ENCODE measurements at regions not wholly inside any gene's neighbourhood (a gene's known extent, or its start where the extent isn't known, plus 50 kb on each side); places are given as distances from the start of the nearest gene placed in this dataset.

DNA sequence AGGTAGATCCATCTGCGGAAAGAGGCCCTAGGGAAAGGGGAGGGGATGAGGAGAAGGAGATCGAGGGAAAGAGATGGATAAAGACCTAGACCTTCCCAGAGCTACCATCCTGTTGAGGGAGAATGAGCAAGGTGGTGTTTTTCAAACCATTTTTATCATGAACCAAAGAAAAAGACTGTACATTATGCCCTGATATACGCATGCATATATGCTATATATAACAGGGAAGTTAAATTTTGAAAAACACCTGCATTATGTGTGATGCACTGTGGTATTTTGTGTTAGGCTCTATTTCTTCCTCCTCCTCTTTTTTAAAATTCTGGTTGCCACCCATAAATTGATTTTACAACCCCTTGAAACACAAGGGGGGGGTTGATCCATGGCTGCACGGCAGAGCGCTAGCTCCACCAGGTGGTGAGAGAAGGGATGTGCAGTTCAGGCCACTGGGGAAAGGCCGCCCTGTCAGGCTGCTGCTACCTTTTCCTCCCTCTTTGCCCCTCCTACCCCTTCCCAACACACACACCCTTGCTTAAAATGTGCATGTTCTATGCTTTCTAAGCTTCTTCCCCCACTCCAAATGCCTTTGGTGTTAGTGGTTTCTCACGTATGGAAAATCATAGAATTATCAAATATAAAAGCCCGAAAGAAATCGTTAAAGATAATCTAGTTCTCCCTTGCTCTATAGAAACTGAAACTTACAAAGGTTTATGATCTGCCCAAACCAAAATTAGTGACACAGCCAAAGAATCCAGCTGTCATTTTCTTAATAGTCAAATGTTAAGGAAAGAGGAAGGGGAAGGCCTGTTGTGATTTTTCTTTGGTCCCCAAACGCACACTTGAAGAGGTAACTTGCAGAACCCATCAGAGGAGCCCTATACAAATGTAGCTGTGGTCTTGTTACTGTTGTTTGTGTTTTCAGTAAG is 262.0 kb upstream of the UMPS start:
- DNase-seq (ENCODE audit: low read depth), result no peak

GRCh38 chr3:124469555-124469954 is 260.7 kb upstream of the UMPS start:
- TF ChIP-seq CTCF (conservative IDR thresholded peaks at IDR 0.05; ENCODE audit: low read depth, low read length), result no peak
- no peak overlapping the region for H3K4me3 ChIP-seq (ENCODE audit: low read depth, low read length)
- no peak for DNase-seq (ENCODE audit: low read depth)

More for the DNA sequence above, 262.0 kb upstream of the UMPS start:
- peak; percentile 99 for TF ChIP-seq CTCF (conservative IDR thresholded peaks at IDR 0.05; ENCODE audit: low read depth, low read length)
- no peak overlapping the region for H3K4me3 ChIP-seq (ENCODE audit: low read depth, low read length)

DNA sequence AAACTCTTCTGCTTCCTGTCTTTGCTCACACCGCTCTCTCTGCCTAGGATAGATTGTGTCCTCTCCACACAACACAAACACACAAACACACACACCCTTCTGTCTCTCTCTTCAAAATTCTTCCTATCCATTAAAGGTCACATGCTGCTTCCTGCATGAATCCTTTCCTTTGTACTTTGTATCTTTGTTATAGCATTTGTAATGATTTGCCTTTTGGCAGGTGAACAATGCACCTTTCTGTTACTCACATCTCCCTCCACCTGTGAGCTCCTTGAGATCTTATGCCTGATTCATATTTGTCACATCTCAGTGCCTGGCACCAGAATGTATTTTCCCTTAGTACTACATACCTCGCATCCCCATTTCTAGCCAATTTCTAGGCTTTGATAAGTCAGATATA is 251.4 kb upstream of the UMPS start:
- no peak for TF ChIP-seq CTCF (conservative IDR thresholded peaks at IDR 0.05; ENCODE audit: low read depth, low read length)
- DNase-seq (ENCODE audit: low read depth), result no peak
- H3K4me3 ChIP-seq (ENCODE audit: low read depth, low read length), result no peak overlapping the region

DNA sequence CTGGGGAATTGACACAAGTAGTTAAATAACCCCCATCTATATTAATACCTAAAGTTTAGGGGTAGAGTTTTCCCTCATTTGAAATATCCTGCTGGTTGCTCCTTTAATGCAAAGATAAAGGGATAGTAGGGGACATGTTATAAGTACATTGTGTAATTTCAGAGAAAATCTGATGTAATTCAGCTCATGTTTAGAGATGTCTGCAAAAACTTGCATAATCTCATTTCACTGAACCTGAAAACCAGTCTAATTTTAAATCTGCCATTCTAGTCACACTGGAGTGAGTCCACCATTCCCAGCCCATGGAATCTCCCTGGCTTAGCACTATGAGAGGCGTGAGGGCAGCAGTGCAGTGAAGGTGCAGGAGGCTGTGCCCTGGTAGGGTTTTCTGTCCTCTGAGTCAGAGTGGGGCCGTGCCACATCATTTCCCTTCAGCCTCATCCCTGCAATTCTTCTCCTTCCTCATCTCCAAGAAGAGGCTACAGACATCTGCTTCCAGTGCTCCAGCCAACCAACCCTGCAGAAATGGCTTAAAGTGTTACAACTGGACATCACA is 246.3 kb upstream of the UMPS start:
- no peak overlapping the region for H3K4me3 ChIP-seq (ENCODE audit: low read depth, low read length)
- DNase-seq (ENCODE audit: low read depth), result peak; percentile 79
- TF ChIP-seq CTCF (conservative IDR thresholded peaks at IDR 0.05; ENCODE audit: low read depth, low read length), result no peak

- no peak overlapping the region for H3K4me3 ChIP-seq (ENCODE audit: low read depth, low read length)
- peak; percentile 29 for TF ChIP-seq CTCF (conservative IDR thresholded peaks at IDR 0.05; ENCODE audit: low read depth, low read length)
- DNase-seq (ENCODE audit: low read depth), result no peak
Measured at GRCh38 chr3:124486324-124486723, 243.9 kb upstream of the UMPS start.

GRCh38 chr3:124489506-124489905 is 240.7 kb upstream of the UMPS start:
- TF ChIP-seq CTCF (conservative IDR thresholded peaks at IDR 0.05; ENCODE audit: low read depth, low read length), result no peak
- DNase-seq (ENCODE audit: low read depth), result no peak
- no peak overlapping the region for H3K4me3 ChIP-seq (ENCODE audit: low read depth, low read length)

Measured in epithelial cell of proximal tubule (primary cell).